Sigmoid colon (tissue), 6 donors: ENCODE measurements at regions not wholly inside any gene's neighbourhood (a gene's known extent, or its start where the extent isn't known, plus 50 kb on each side); places are given as distances from the start of the nearest gene placed in this dataset.

Experiments
- DNase-seq: peaks from one replicate; pipeline ENCODE4 v3.0.0-alpha.2; 2019
- H3K27ac ChIP-seq, 4 donors: fragments of 200-600 bp; sonication (generic); one replicate each; pipeline ENCODE4 v1.5.1; 2016 to 2019; ENCODE audit warnings: mild to moderate bottlenecking in 1 of 4
- H3K27me3 ChIP-seq, 3 donors: fragments of 200-600 bp; sonication (generic); one replicate each; pipeline ENCODE4 v1.5.1; 2019; ENCODE audit warnings: mild to moderate bottlenecking in 1 of 3
- H3K36me3 ChIP-seq, 4 donors: fragments of 200-600 bp; sonication (generic); one replicate each; pipeline ENCODE4 v1.5.1; 2016 to 2019
- H3K4me1 ChIP-seq, 4 donors: fragments of 200-600 bp; sonication (generic); one replicate each; pipeline ENCODE4 v1.5.1; 2017 to 2019
- H3K4me3 ChIP-seq, 4 donors: fragments of 200-600 bp; sonication (generic); one replicate each; pipeline ENCODE4 v1.5.1; 2017 to 2019; ENCODE audit warnings: mild to moderate bottlenecking in 2 of 4, moderate library complexity in 1 of 4
- H3K9me3 ChIP-seq, 4 donors: fragments of 200-600 bp in 3 of 4; sonication (generic) in 3 of 4; one replicate each; pipeline versions ENCODE4 v1.5.1 to v1.6.1; 2013 to 2019
- CTCF ChIP-seq, 4 experiments: fragments of 450-650 bp in 3 of 4; fragments of 200-600 bp in 1 of 4; IDR thresholded peaks; one replicate each; pipeline ENCODE4 v1.5.1; 2016 to 2019; ENCODE audit warnings: antibody characterized with exemption in 4 of 4, mild to moderate bottlenecking in 3 of 4, moderate library complexity in 2 of 4
- EP300 ChIP-seq, 4 donors: sonication (generic); formaldehyde crosslinking; IDR thresholded peaks; one replicate each; pipeline ENCODE4 v1.6.1; 2017; ENCODE audit warnings: antibody characterized with exemption in 4 of 4
- POLR2A ChIP-seq, 2 donors: fragments of 450-650 bp; IDR thresholded peaks; one replicate each; pipeline ENCODE4 v1.6.1; 2016; ENCODE audit warnings: antibody characterized with exemption in 2 of 2, mild to moderate bottlenecking in 2 of 2, moderate library complexity in 2 of 2
- POLR2AphosphoS5 ChIP-seq, 4 donors: sonication (generic); formaldehyde crosslinking; IDR thresholded peaks; one replicate each; pipeline ENCODE4 v1.6.1; 2017; ENCODE audit warnings: antibody characterized with exemption in 4 of 4
- WGBS, 2 donors: extraction: QIAGEN DNeasy Blood & Tissue Kit; methylation state at CpG; one replicate each; pipeline ENCODE4 v1.1.7; 2013; 5-methylcytosine and 5-hydroxymethylcytosine counted together
- intact Hi-C: fragments of 100-400 bp; cut with DNase I; formaldehyde crosslinking; loops from one replicate; pipeline ENCODE4 v1.15.1; 2023
- donor health status: healthy with polysubstance abuse.
- donor health status: healthy.

DNA sequence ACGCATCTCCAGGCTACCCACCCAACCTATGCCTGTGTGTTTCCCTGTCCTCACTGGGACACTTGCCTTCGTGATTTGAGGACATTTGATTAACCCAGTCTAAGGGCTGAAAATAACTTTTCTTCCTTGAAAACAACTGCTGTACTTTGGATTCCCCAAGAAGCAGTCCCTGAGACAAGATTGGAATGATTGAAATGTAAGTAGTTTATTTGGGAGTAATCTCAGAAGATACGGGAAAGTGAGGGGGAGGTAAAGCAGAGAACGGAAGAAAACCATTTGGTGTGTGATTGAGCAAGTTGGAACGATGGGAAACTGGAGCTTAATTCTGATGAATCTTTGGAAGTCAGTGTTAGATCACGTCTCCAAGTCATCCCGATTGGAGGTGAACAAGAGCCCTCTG, 143.8 kb upstream of the LMCD1 start:
- Histone ChIP-seq H3K27me3 (no peaks in the 10 kb centered on the region), H3K4me3 (no peak overlapping the region), H3K4me1 (no peaks in the 10 kb centered on the region), H3K36me3 (no peaks in the 10 kb centered on the region), H3K9me3 (no peaks in the 10 kb centered on the region), H3K27ac (no peak overlapping the region)
- TF ChIP-seq POLR2A (IDR thresholded peaks at IDR 0.05) (no peak), EP300 (IDR thresholded peaks at IDR 0.05) (no peak), CTCF (IDR thresholded peaks at IDR 0.05) (no peak), POLR2AphosphoS5 (IDR thresholded peaks at IDR 0.05) (no peak)
- DNase-seq: no peak
- intact Hi-C loops: no loop called here
- WGBS, 2 donors: 82 to 89% methylated on average over 7 of the region's 7 CpGs

DNA sequence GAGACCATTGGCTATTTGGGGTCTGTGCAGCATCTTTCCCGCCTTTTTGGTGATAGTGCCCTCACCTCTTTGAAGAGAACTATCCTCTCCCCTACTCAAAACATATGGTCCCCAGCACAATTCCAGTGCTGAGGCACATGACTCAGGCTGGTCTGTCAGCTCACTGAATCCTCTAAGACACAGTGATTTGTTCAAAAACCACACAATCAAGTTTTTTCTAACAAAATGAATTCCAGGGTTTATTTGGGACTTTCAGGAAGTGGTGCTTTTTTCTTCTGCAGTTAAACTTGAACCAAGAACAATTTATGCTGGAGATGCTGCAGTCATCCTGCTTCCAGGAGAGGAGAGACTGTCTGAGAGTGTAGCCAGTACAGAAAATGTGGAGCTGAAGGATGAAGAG, 142.5 kb upstream of the LMCD1 start:
- H3K9me3 ChIP-seq: no peaks in the 10 kb centered on the region
- H3K36me3 ChIP-seq: no peaks in the 10 kb centered on the region
- WGBS, 2 donors: 88 to 94% methylated on average over 1 of the region's 1 CpG
- no peak overlapping the region for H3K27ac ChIP-seq
- intact Hi-C loops: no loop called here
- DNase-seq: no peak
- H3K27me3 ChIP-seq: no peaks in the 10 kb centered on the region
- no peak for TF ChIP-seq CTCF (IDR thresholded peaks at IDR 0.05)
- no peak for TF ChIP-seq POLR2AphosphoS5 (IDR thresholded peaks at IDR 0.05)
- TF ChIP-seq POLR2A (IDR thresholded peaks at IDR 0.05): no peak
- no peak for TF ChIP-seq EP300 (IDR thresholded peaks at IDR 0.05)
- H3K4me3 ChIP-seq: no peak overlapping the region
- H3K4me1 ChIP-seq: no peaks in the 10 kb centered on the region

DNA sequence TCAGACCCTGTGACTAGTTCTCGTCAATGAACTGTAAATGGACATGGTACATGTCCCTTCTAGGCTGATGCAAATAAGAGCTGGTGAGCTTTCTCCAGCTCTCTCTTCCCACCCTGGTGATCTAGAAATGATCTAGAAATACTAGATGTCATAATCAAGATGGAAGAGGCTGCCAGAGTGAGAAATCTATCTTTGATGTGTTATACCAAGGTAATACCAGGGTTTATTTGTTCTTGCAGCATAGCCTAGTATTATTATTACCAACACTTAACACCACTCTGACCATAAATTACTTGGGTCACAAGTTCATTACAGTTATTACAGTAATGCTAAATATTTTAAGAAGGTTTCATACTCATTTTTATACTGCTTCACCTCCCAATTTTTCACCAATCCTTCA, 138.4 kb upstream of the LMCD1 start:
- intact Hi-C loops: no loop called here
- Histone ChIP-seq H3K9me3 (no peaks in the 10 kb centered on the region), H3K4me3 (no peak overlapping the region), H3K36me3 (no peaks in the 10 kb centered on the region), H3K27ac (no peak overlapping the region), H3K27me3 (no peaks in the 10 kb centered on the region), H3K4me1 (no peaks in the 10 kb centered on the region)
- TF ChIP-seq CTCF (IDR thresholded peaks at IDR 0.05): no peak
- no peak for TF ChIP-seq POLR2AphosphoS5 (IDR thresholded peaks at IDR 0.05)
- no peak for DNase-seq
- 82 to 98% methylated on average over 1 of the region's 1 CpG for WGBS, 2 donors

DNA sequence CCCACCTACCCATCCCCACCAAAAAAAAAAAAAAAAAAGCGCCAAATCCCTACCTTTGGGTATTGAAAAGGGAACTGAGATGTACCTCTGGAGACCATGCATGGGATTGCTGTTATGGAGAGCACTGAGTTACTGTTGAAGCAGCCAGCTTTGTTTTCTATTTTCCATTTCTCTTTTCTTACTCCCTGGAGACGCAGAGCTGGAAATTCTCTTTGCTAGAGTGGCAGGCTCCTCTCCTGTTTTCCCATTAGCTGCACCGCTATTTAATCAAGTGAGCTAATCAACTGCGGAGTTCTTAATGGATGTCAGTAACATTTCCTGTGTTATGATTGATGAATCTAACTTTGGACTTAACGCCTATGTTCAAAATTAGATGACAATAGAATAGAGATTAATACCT, 136.1 kb upstream of the LMCD1 start:
- DNase-seq: no peak
- Histone ChIP-seq H3K36me3 (no peaks in the 10 kb centered on the region), H3K27ac (no peak overlapping the region), H3K4me1 (no peaks in the 10 kb centered on the region), H3K27me3 (no peaks in the 10 kb centered on the region), H3K9me3 (no peaks in the 10 kb centered on the region), H3K4me3 (no peak overlapping the region)
- intact Hi-C loops: no loop called here
- WGBS, 2 donors: 70 to 89% methylated on average over 5 of the region's 5 CpGs
- TF ChIP-seq POLR2A (IDR thresholded peaks at IDR 0.05): no peak
- no peak for TF ChIP-seq EP300 (IDR thresholded peaks at IDR 0.05)
- no peak for TF ChIP-seq POLR2AphosphoS5 (IDR thresholded peaks at IDR 0.05)
- no peak for TF ChIP-seq CTCF (IDR thresholded peaks at IDR 0.05)

DNA sequence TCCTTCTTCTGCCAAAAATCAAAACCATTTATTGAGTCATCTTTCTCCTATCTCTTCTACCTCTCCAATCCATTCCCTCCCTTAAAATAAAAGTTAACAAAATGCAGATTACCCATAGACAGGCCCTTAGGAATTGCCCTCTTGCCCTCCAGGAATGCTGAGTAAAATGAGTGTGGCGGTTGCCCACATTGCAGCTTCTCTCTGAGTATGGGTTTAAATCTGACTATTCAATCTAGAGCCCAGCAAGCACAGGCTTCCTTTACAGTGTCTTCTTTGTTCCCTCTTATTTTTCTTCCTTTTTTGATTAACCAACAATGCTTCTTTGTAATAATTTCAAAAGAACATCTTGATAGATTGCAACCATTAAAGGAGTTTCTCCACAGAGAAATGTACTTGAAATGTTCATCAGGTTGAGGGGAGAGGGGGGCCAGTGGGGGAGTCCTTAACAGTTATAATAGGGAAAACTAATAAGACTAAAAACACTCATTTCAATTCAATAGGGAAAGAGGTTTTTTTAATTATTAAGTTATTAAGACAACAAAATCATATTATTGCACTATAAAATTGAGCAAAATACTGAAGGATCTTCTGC, 135.3 kb upstream of the LMCD1 start:
- H3K36me3 ChIP-seq: no peaks in the 10 kb centered on the region
- no peaks in the 10 kb centered on the region for H3K27me3 ChIP-seq
- WGBS, 2 donors: 90 to 91% methylated on average over 1 of the region's 1 CpG
- intact Hi-C loops: no loop called here
- no peak for DNase-seq
- H3K27ac ChIP-seq: no peak overlapping the region
- H3K4me1 ChIP-seq: no peaks in the 10 kb centered on the region
- TF ChIP-seq POLR2A (IDR thresholded peaks at IDR 0.05) (no peak), CTCF (IDR thresholded peaks at IDR 0.05) (no peak), POLR2AphosphoS5 (IDR thresholded peaks at IDR 0.05) (no peak), EP300 (IDR thresholded peaks at IDR 0.05) (no peak)
- H3K9me3 ChIP-seq: no peaks in the 10 kb centered on the region
- no peak overlapping the region for H3K4me3 ChIP-seq
